ENCODE measurements at regions not wholly inside any gene's neighbourhood (a gene's known extent, or its start where the extent isn't known, plus 50 kb on each side); places are given as distances from the start of the nearest gene placed in this dataset.

DNA sequence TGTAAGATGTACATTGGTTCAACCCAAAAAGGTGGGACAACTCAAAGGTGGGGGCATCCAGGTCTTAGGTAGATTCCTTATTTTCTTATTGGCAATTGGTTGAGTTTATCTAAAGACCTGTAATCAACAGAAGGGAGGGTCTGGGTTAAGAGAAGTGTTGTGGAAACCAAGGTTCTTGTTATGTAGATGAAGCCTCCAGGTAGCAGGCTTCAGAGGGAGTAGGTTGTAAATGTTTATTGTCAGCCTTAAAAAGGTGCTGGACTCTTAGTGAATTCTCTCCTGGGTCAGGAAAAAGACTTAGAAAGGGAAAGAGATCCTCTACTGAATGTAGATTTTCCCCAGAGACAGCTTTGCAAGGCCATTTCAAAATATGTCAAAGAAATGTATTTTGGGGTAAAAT lies 125.3 kb upstream of the NDUFV2 start:
- intact Hi-C loops (cut with micrococcal nuclease; ENCODE audit: unreplicated experiment) = no loop called here
- Histone ChIP-seq H2AFZ (ENCODE audit: low read length) (peak overlapping the region; percentile 2; the same call in 1 of the 2 replicates), H3K79me2 (ENCODE audit: insufficient read depth, low read depth, low read length) (no peaks in the 10 kb centered on the region), H3K36me3 (ENCODE audit: insufficient read depth, low read length) (no peaks in the 10 kb centered on the region), H3K4me1 (ENCODE audit: insufficient read depth, low read length, poor library complexity, severe bottlenecking) (peaks cover 61% of the 10 kb centered on the region), H3K4me2 (ENCODE audit: low read length) (no peak overlapping the region), H3K27ac (ENCODE audit: low read depth, low read length, poor library complexity, severe bottlenecking) (peak overlapping the region; percentile 70), H3K4me3 (ENCODE audit: low read depth, low read length, poor library complexity, severe bottlenecking) (no peak overlapping the region), H3K9me3 (ENCODE audit: low read length) (peaks cover 14% of the 10 kb centered on the region; the same call in 1 of the 2 replicates), H4K20me1 (ENCODE audit: insufficient read depth, low read length) (no peaks in the 10 kb centered on the region), H3K9me2 (ENCODE audit: insufficient read depth, low read length) (no peaks in the 10 kb centered on the region)
- no peak for DNase-seq (ENCODE audit: low spot score)
- no TSS peak for BruUV-seq (replicated peaks)
- no peak for TF ChIP-seq EZH2phosphoT487 (IDR thresholded peaks at IDR 0.05; ENCODE audit: borderline replicate concordance, low read depth, low read length)
- TF ChIP-seq, protein P1, sequence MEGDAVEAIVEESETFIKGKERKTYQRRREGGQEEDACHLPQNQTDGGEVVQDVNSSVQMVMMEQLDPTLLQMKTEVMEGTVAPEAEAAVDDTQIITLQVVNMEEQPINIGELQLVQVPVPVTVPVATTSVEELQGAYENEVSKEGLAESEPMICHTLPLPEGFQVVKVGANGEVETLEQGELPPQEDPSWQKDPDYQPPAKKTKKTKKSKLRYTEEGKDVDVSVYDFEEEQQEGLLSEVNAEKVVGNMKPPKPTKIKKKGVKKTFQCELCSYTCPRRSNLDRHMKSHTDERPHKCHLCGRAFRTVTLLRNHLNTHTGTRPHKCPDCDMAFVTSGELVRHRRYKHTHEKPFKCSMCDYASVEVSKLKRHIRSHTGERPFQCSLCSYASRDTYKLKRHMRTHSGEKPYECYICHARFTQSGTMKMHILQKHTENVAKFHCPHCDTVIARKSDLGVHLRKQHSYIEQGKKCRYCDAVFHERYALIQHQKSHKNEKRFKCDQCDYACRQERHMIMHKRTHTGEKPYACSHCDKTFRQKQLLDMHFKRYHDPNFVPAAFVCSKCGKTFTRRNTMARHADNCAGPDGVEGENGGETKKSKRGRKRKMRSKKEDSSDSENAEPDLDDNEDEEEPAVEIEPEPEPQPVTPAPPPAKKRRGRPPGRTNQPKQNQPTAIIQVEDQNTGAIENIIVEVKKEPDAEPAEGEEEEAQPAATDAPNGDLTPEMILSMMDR (conservative IDR thresholded peaks at IDR 0.05; ENCODE audit: low read length) = no peak
- POLR2A ChIA-PET = interaction anchor here (0.7 kb wide), 1 partner anchor 64 kb away, joined by 3 read pairs; no protein-coding TSS in a partner anchor
- CTCF ChIA-PET (ENCODE audit: unreplicated experiment) = no interaction called here

DNA sequence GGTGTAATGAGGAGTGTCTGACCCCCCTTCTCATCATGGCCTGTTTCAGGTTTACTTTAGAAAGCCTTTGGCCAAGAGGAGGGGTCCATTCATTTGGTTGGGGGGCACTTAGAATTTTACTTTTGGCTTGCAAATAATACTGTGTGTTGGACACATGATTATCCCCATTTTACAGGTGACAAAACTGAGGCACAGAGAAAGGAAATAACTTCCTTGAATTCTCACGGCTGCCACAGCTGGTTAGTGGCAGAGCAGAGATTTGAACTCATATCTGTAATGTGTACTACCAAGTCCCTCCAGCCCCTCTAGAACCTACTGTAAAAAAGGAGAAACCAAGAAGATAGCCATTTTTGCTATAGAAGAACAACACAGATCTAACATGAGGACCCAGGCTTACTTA lies 124.8 kb upstream of the NDUFV2 start:
- Histone ChIP-seq H3K4me3 (ENCODE audit: low read depth, low read length, poor library complexity, severe bottlenecking) (no peak overlapping the region), H2AFZ (ENCODE audit: low read length) (peak overlapping the region; percentile 91), H3K4me2 (ENCODE audit: low read length) (peak overlapping the region; percentile 65; the same call in 1 of the 2 replicates), H4K20me1 (ENCODE audit: insufficient read depth, low read length) (no peaks in the 10 kb centered on the region), H3K27ac (ENCODE audit: low read depth, low read length, poor library complexity, severe bottlenecking) (peak overlapping the region; percentile 70), H3K79me2 (ENCODE audit: insufficient read depth, low read depth, low read length) (no peaks in the 10 kb centered on the region), H3K9me2 (ENCODE audit: insufficient read depth, low read length) (no peaks in the 10 kb centered on the region), H3K9me3 (ENCODE audit: low read length) (peaks cover 14% of the 10 kb centered on the region; the same call in 1 of the 2 replicates), H3K36me3 (ENCODE audit: insufficient read depth, low read length) (no peaks in the 10 kb centered on the region), H3K4me1 (ENCODE audit: insufficient read depth, low read length, poor library complexity, severe bottlenecking) (peaks cover 67% of the 10 kb centered on the region)
- ChIA-PET CTCF (ENCODE audit: unreplicated experiment) (interaction anchor here (1.4 kb wide), 1 partner anchor 11 kb away, joined by 4 read pairs; no protein-coding TSS in a partner anchor), POLR2A (interaction anchor here (0.7 to 1.5 kb wide), 5 partner anchors 10 to 317 kb away, joined by 3 to 5 read pairs (median 4); no protein-coding TSS in a partner anchor)
- intact Hi-C loops (cut with micrococcal nuclease; ENCODE audit: unreplicated experiment) = loop anchor here (2.0 kb wide), 2 partner anchors 33 to 65 kb away; no protein-coding TSS in a partner anchor
- no peak for DNase-seq (ENCODE audit: low spot score)
- BruUV-seq (replicated peaks) = no TSS peak
- no peak for TF ChIP-seq EZH2phosphoT487 (IDR thresholded peaks at IDR 0.05; ENCODE audit: borderline replicate concordance, low read depth, low read length)
- TF ChIP-seq, protein P1 (conservative IDR thresholded peaks at IDR 0.05; ENCODE audit: low read length) = no peak

DNA sequence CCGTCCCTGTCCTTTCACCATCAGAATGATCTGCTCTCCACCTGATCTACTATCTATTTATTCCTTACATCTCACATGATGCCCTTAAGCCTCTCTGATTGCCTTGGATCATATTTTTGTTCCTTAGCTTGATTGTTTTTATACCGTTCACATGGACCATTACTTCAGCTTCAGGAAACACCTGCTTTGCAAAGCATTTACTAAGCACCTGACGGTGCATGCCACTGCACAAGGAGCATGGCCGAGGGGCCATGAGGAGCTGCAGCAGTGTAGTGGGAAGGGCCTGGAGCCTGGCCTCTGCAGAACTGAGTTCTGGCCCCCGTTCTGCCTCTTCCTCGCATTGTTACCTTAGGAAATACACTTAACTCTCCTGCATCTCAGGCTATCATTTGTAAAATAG lies 124.1 kb upstream of the NDUFV2 start:
- no TSS peak for BruUV-seq (replicated peaks)
- H3K36me3 ChIP-seq (ENCODE audit: insufficient read depth, low read length) = no peaks in the 10 kb centered on the region
- H3K4me1 ChIP-seq (ENCODE audit: insufficient read depth, low read length, poor library complexity, severe bottlenecking) = peaks cover 73% of the 10 kb centered on the region
- CTCF ChIA-PET (ENCODE audit: unreplicated experiment) = interaction anchor here (0.5 to 1.4 kb wide), 5 partner anchors 10 to 325 kb away, joined by 3 to 5 read pairs (median 3); no protein-coding TSS in a partner anchor
- H4K20me1 ChIP-seq (ENCODE audit: insufficient read depth, low read length) = no peaks in the 10 kb centered on the region
- peak; percentile 87 for DNase-seq (ENCODE audit: low spot score)
- no peaks in the 10 kb centered on the region for H3K79me2 ChIP-seq (ENCODE audit: insufficient read depth, low read depth, low read length)
- peak overlapping the region; percentile 33 for H3K4me3 ChIP-seq (ENCODE audit: low read depth, low read length, poor library complexity, severe bottlenecking)
- TF ChIP-seq EZH2phosphoT487 (IDR thresholded peaks at IDR 0.05; ENCODE audit: borderline replicate concordance, low read depth, low read length) = no peak
- TF ChIP-seq, protein P1 (conservative IDR thresholded peaks at IDR 0.05; ENCODE audit: low read length) = no peak
- H2AFZ ChIP-seq (ENCODE audit: low read length) = peak overlapping the region; percentile 91
- peak overlapping the region; percentile 65 for H3K4me2 ChIP-seq (ENCODE audit: low read length)
- H3K9me3 ChIP-seq (ENCODE audit: low read length) = peaks cover 14% of the 10 kb centered on the region; the same call in 1 of the 2 replicates
- H3K9me2 ChIP-seq (ENCODE audit: insufficient read depth, low read length) = no peaks in the 10 kb centered on the region
- intact Hi-C loops (cut with micrococcal nuclease; ENCODE audit: unreplicated experiment) = loop anchor here (2.0 kb wide), 2 partner anchors 34 to 66 kb away; no protein-coding TSS in a partner anchor
- H3K27ac ChIP-seq (ENCODE audit: low read depth, low read length, poor library complexity, severe bottlenecking) = peak overlapping the region; percentile 70
- POLR2A ChIA-PET = interaction anchor here (0.8 to 1.5 kb wide), 15 partner anchors 8 to 322 kb away, joined by 3 to 6 read pairs (median 4); no protein-coding TSS in a partner anchor

Data from OCI-LY7 (cell line).